RKO (cell line): ENCODE measurements at regions not wholly inside any gene's neighbourhood (a gene's known extent, or its start where the extent isn't known, plus 50 kb on each side); places are given as distances from the start of the nearest gene placed in this dataset.

Experiments used
- DNase-seq: peaks from one replicate; pipeline ENCODE4 v3.0.0-alpha.2; 2016; ENCODE audit warnings: low spot score

GRCh38 chr9:73459817-73460216 lies 308.2 kb downstream of the ANXA1 start:
- DNase-seq: no peak

GRCh38 chr9:73468716-73469115 lies 317.1 kb downstream of the ANXA1 start:
- no peak for DNase-seq

GRCh38 chr9:73470766-73471165 lies 319.1 kb downstream of the ANXA1 start:
- DNase-seq: no peak

- no peak for DNase-seq
Measured at GRCh38 chr9:73474002-73474600, 322.4 kb downstream of the ANXA1 start.

- no peak for DNase-seq
Measured at GRCh38 chr9:73474625-73475024, 323.0 kb downstream of the ANXA1 start.

- DNase-seq: no peak
Measured at GRCh38 chr9:73494894-73495293, 343.2 kb downstream of the ANXA1 start.

- no peak for DNase-seq
Measured at GRCh38 chr9:73497796-73498195, 346.1 kb downstream of the ANXA1 start.

GRCh38 chr9:73515216-73515615 lies 363.6 kb downstream of the ANXA1 start:
- DNase-seq: no peak

GRCh38 chr9:73523391-73523790 lies 371.7 kb downstream of the ANXA1 start:
- no peak for DNase-seq

GRCh38 chr9:73525350-73525749 lies 373.7 kb downstream of the ANXA1 start:
- DNase-seq: no peak

- peak; percentile 10 for DNase-seq
Measured at GRCh38 chr9:73527521-73527920, 375.9 kb downstream of the ANXA1 start.

- no peak for DNase-seq
Measured at GRCh38 chr9:73528926-73529325, 377.3 kb downstream of the ANXA1 start.

- DNase-seq: no peak
Measured at GRCh38 chr9:73529666-73530065, 378.0 kb downstream of the ANXA1 start.

- DNase-seq: no peak
Measured at GRCh38 chr9:73531051-73531532, 379.4 kb downstream of the ANXA1 start.

GRCh38 chr9:73531658-73532057 lies 380.0 kb downstream of the ANXA1 start:
- DNase-seq: no peak

GRCh38 chr9:73532985-73533384 lies 381.3 kb downstream of the ANXA1 start:
- DNase-seq: no peak

GRCh38 chr9:73536403-73536802 lies 384.7 kb downstream of the ANXA1 start:
- DNase-seq: no peak

GRCh38 chr9:73537561-73537960 lies 385.9 kb downstream of the ANXA1 start:
- no peak for DNase-seq

- DNase-seq: no peak
Measured at GRCh38 chr9:73539881-73540390, 388.3 kb downstream of the ANXA1 start.

- DNase-seq: no peak
Measured at GRCh38 chr9:73541923-73542322, 390.3 kb downstream of the ANXA1 start.

- DNase-seq: no peak
Measured at GRCh38 chr9:73543727-73544126, 392.1 kb downstream of the ANXA1 start.

GRCh38 chr9:73548201-73548600 lies 396.5 kb downstream of the ANXA1 start:
- no peak for DNase-seq

- DNase-seq: no peak
Measured at GRCh38 chr9:73549991-73550390, 398.3 kb downstream of the ANXA1 start.

- no peak for DNase-seq
Measured at GRCh38 chr9:73553295-73553694, 401.6 kb downstream of the ANXA1 start.
